WTC11 (cell line): ENCODE measurements at regions not wholly inside any gene's neighbourhood (a gene's known extent, or its start where the extent isn't known, plus 50 kb on each side); places are given as distances from the start of the nearest gene placed in this dataset.

ENCODE experiments used
- JUN ChIP-seq: sonication (generic); formaldehyde crosslinking; IDR thresholded peaks from 2 replicates; pipeline ENCODE4 v1.8.0; 2023; ENCODE audit warnings: mild to moderate bottlenecking, missing genetic modification reagents
- NFE2L1 ChIP-seq: sonication (generic); formaldehyde crosslinking; IDR thresholded peaks from 2 replicates; pipeline ENCODE4 v1.8.1; 2023; ENCODE audit warnings: missing genetic modification reagents
- NR1H2 ChIP-seq: sonication (generic); formaldehyde crosslinking; IDR thresholded peaks from 2 replicates; pipeline ENCODE4 v1.9.0; 2021; ENCODE audit warnings: mild to moderate bottlenecking, moderate library complexity, missing genetic modification reagents
- TP53 ChIP-seq: sonication (generic); formaldehyde crosslinking; IDR thresholded peaks from 2 replicates; pipeline ENCODE4 v1.8.1; 2023; ENCODE audit warnings: mild to moderate bottlenecking, missing genetic modification reagents
- TF ChIP-seq, protein P1 (sequence below): fragments of 200-600 bp; IDR thresholded peaks from 2 replicates; pipeline ENCODE4 v1.8.0; 2022; ENCODE audit warnings: antibody characterized with exemption
- TF ChIP-seq, protein P2 (sequence below): sonication (generic); formaldehyde crosslinking; IDR thresholded peaks from 2 replicates; pipeline ENCODE4 v1.8.1; 2023; ENCODE audit warnings: mild to moderate bottlenecking, missing genetic modification reagents, moderate library complexity
- TF ChIP-seq, protein P3 (sequence below): sonication (generic); formaldehyde crosslinking; IDR thresholded peaks from 2 replicates; pipeline ENCODE4 v1.8.0; 2022; ENCODE audit warnings: mild to moderate bottlenecking, missing genetic modification reagents
- TF ChIP-seq, protein P4 (sequence below): sonication (generic); formaldehyde crosslinking; IDR thresholded peaks from 2 replicates; pipeline ENCODE4 v1.8.1; 2023; ENCODE audit warnings: mild to moderate bottlenecking, missing genetic modification reagents

DNA sequence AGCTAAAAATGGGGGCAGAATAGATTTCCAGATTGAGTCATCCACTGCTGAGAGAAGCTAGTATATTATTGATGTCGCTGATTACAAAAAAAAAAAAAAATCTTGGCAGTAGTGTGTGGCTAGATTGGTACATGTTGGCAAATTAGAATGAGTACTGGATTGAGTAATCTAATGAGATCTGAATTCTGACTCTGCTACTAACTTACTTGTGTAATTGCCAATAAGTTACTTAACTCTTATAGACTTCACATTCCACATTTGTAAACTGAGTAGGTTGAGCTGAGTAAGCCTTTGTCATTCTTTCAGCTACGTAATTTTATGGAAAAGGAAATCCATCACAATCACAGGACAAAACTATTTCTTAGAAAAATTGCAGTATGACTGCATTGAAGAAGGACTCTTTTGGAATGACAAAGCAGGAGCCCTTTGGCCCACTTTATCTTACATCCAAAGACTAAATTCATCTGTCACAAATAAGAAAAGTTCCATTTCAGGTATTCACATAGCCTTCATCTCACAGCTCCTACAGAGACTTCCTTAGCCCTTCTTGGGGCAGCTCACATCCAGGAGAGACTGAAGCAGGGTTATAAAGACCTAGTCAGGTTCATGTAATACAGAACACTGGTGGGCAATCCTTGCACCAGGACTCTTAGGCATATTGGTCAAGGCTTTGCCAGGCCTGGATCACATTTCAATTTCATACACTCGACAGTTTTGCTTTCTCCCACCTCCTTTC is 197.3 kb upstream of the CPNE8 start:
- TF ChIP-seq TP53 (CRISPR knock-in tag), result no peak
- TF ChIP-seq, protein P1, sequence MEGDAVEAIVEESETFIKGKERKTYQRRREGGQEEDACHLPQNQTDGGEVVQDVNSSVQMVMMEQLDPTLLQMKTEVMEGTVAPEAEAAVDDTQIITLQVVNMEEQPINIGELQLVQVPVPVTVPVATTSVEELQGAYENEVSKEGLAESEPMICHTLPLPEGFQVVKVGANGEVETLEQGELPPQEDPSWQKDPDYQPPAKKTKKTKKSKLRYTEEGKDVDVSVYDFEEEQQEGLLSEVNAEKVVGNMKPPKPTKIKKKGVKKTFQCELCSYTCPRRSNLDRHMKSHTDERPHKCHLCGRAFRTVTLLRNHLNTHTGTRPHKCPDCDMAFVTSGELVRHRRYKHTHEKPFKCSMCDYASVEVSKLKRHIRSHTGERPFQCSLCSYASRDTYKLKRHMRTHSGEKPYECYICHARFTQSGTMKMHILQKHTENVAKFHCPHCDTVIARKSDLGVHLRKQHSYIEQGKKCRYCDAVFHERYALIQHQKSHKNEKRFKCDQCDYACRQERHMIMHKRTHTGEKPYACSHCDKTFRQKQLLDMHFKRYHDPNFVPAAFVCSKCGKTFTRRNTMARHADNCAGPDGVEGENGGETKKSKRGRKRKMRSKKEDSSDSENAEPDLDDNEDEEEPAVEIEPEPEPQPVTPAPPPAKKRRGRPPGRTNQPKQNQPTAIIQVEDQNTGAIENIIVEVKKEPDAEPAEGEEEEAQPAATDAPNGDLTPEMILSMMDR, result no peak
- TF ChIP-seq, protein P2, sequence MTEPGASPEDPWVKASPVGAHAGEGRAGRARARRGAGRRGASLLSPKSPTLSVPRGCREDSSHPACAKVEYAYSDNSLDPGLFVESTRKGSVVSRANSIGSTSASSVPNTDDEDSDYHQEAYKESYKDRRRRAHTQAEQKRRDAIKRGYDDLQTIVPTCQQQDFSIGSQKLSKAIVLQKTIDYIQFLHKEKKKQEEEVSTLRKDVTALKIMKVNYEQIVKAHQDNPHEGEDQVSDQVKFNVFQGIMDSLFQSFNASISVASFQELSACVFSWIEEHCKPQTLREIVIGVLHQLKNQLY, result no peak
- no peak for TF ChIP-seq NFE2L1 (CRISPR knock-in tag)
- TF ChIP-seq JUN, result no peak
- TF ChIP-seq, protein P3, sequence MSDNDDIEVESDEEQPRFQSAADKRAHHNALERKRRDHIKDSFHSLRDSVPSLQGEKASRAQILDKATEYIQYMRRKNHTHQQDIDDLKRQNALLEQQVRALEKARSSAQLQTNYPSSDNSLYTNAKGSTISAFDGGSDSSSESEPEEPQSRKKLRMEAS, result no peak
- TF ChIP-seq, protein P4, sequence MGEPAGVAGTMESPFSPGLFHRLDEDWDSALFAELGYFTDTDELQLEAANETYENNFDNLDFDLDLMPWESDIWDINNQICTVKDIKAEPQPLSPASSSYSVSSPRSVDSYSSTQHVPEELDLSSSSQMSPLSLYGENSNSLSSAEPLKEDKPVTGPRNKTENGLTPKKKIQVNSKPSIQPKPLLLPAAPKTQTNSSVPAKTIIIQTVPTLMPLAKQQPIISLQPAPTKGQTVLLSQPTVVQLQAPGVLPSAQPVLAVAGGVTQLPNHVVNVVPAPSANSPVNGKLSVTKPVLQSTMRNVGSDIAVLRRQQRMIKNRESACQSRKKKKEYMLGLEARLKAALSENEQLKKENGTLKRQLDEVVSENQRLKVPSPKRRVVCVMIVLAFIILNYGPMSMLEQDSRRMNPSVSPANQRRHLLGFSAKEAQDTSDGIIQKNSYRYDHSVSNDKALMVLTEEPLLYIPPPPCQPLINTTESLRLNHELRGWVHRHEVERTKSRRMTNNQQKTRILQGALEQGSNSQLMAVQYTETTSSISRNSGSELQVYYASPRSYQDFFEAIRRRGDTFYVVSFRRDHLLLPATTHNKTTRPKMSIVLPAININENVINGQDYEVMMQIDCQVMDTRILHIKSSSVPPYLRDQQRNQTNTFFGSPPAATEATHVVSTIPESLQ (CRISPR knock-in tag), result no peak
- TF ChIP-seq NR1H2 (CRISPR knock-in tag), result no peak
